Loucy (cell line): ENCODE measurements at regions not wholly inside any gene's neighbourhood (a gene's known extent, or its start where the extent isn't known, plus 50 kb on each side); places are given as distances from the start of the nearest gene placed in this dataset.

Experiments used
- H2AFZ ChIP-seq: fragments of 200-600 bp; sonication (generic); 2 replicates; pipeline ENCODE4 v1.6.0; 2016; ENCODE audit warnings: antibody characterized with exemption, mild to moderate bottlenecking, low read length, moderate library complexity
- H3F3A ChIP-seq: fragments of 200-600 bp; 2 replicates; pipeline ENCODE4 v1.6.0; 2016; ENCODE audit warnings: antibody characterized with exemption, low read depth, mild to moderate bottlenecking
- H3K27me3 ChIP-seq: fragments of 200-600 bp; sonication (generic); 2 replicates; pipeline ENCODE4 v1.6.1; 2014; ENCODE audit warnings: low read length, mild to moderate bottlenecking; ENCODE audit not compliant: insufficient read depth, poor library complexity, severe bottlenecking
- H3K36me3 ChIP-seq: fragments of 200-600 bp; sonication (generic); 2 replicates; pipeline ENCODE4 v1.6.1; 2016; ENCODE audit warnings: low read length; ENCODE audit not compliant: insufficient read depth
- H3K4me1 ChIP-seq: fragments of 200-600 bp; sonication (generic); 2 replicates; pipeline ENCODE4 v1.5.1; 2014; ENCODE audit warnings: low read length, mild to moderate bottlenecking; ENCODE audit not compliant: insufficient read depth, poor library complexity, severe bottlenecking
- H3K4me2 ChIP-seq: fragments of 200-600 bp; sonication (generic); 2 replicates; pipeline ENCODE4 v1.6.0; 2014; ENCODE audit warnings: antibody characterized with exemption, low read length, low read depth, mild to moderate bottlenecking; ENCODE audit not compliant: poor library complexity, severe bottlenecking
- H3K4me3 ChIP-seq: fragments of 200-600 bp; sonication (generic); 2 replicates; pipeline ENCODE4 v1.5.1; 2014; ENCODE audit warnings: low read length, mild to moderate bottlenecking, mixed read lengths; ENCODE audit not compliant: poor library complexity, severe bottlenecking
- H3K79me2 ChIP-seq: fragments of 200-600 bp; sonication (generic); 2 replicates; pipeline ENCODE4 v1.6.1; 2014; ENCODE audit warnings: low read length; ENCODE audit not compliant: insufficient read depth
- H3K9ac ChIP-seq: fragments of 200-600 bp; sonication (generic); 2 replicates; pipeline ENCODE4 v1.6.0; 2014; ENCODE audit warnings: mild to moderate bottlenecking, low read depth, low read length, moderate library complexity; ENCODE audit not compliant: poor library complexity, severe bottlenecking
- H3K9me2 ChIP-seq: fragments of 200-600 bp; sonication (generic); replicated peaks from 2 replicates; pipeline ENCODE4 v1.6.1; 2016; ENCODE audit warnings: low read depth, low read length, mixed read lengths
- H3K9me3 ChIP-seq: fragments of 200-600 bp; sonication (generic); 2 replicates; pipeline ENCODE4 v1.6.1; 2014; ENCODE audit warnings: mild to moderate bottlenecking, antibody characterized with exemption, low read length, low read depth; ENCODE audit not compliant: insufficient read depth
- H4K20me1 ChIP-seq: fragments of 200-600 bp; sonication (generic); 2 replicates; pipeline ENCODE4 v1.6.0; 2014; ENCODE audit warnings: antibody characterized with exemption, low read length, mild to moderate bottlenecking; ENCODE audit not compliant: insufficient read depth, poor library complexity, severe bottlenecking
- EZH2phosphoT487 ChIP-seq: fragments of 200-600 bp; IDR thresholded peaks from 2 replicates; pipeline ENCODE4 v1.6.1; 2018; ENCODE audit warnings: antibody characterized with exemption, mild to moderate bottlenecking, moderate library complexity, borderline replicate concordance
- TF ChIP-seq, protein P1 (sequence below): fragments of 200-600 bp; sonication (generic); conservative IDR thresholded peaks from 2 replicates; pipeline ENCODE4 v1.5.1; 2014; ENCODE audit warnings: mild to moderate bottlenecking, antibody characterized with exemption, low read length

DNA sequence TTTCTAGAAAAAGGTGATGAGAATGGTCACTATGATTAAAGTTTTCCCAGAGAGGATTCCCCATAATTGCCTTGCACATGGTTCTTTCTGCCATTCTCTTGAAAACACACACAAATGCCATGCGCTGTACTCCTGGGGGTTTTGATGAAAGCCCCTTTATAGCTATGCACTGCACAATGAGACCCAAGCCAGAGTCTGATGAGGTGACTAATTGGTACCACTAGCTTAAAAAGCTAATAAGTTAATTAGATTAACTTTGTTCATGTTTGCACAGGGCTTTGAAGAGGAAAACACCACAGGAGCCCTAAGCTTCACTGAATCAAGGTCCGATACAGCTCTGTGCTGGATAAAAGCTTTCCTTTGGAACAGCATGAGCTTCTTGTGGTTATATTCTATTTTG lies 132.2 kb downstream of the NKX6-1 start:
- Histone ChIP-seq H3K36me3 (no peaks in the 10 kb centered on the region), H3K27me3 (no peaks in the 10 kb centered on the region), H3F3A (no peaks in the 10 kb centered on the region), H2AFZ (no peak overlapping the region), H3K9me2 (no peaks in the 10 kb centered on the region), H3K4me1 (no peaks in the 10 kb centered on the region), H3K9ac (no peak overlapping the region), H3K4me3 (no peak overlapping the region), H3K79me2 (no peaks in the 10 kb centered on the region), H4K20me1 (no peaks in the 10 kb centered on the region), H3K9me3 (no peaks in the 10 kb centered on the region), H3K4me2 (no peak overlapping the region)
- no peak for TF ChIP-seq EZH2phosphoT487
- TF ChIP-seq, protein P1, sequence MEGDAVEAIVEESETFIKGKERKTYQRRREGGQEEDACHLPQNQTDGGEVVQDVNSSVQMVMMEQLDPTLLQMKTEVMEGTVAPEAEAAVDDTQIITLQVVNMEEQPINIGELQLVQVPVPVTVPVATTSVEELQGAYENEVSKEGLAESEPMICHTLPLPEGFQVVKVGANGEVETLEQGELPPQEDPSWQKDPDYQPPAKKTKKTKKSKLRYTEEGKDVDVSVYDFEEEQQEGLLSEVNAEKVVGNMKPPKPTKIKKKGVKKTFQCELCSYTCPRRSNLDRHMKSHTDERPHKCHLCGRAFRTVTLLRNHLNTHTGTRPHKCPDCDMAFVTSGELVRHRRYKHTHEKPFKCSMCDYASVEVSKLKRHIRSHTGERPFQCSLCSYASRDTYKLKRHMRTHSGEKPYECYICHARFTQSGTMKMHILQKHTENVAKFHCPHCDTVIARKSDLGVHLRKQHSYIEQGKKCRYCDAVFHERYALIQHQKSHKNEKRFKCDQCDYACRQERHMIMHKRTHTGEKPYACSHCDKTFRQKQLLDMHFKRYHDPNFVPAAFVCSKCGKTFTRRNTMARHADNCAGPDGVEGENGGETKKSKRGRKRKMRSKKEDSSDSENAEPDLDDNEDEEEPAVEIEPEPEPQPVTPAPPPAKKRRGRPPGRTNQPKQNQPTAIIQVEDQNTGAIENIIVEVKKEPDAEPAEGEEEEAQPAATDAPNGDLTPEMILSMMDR, result no peak

DNA sequence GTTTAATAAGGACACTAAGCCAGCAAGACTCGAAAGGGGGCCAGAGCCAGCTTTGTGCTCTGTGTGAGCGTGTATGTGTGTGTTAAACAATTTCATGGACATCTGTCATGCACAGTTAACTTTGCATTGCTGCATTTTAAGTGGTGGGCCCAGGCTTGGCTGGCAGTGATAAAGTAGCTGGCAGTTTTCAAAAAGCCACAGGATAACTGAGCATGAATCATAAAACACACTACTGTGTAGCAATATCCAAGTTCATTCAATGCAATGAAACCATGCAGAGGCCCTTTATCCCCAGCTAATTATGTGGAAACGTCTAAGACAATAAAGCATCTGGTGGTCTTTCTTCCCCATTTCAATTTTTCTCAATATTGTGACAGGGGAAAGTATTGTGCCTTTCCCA lies 132.9 kb downstream of the NKX6-1 start:
- Histone ChIP-seq H4K20me1 (no peaks in the 10 kb centered on the region), H3K4me1 (no peaks in the 10 kb centered on the region), H3K4me2 (no peak overlapping the region), H3K9me2 (no peaks in the 10 kb centered on the region), H3K79me2 (no peaks in the 10 kb centered on the region), H3K9me3 (no peaks in the 10 kb centered on the region), H3K27me3 (no peaks in the 10 kb centered on the region), H3K9ac (no peak overlapping the region), H2AFZ (no peak overlapping the region), H3F3A (no peaks in the 10 kb centered on the region), H3K4me3 (no peak overlapping the region), H3K36me3 (no peaks in the 10 kb centered on the region)
- TF ChIP-seq, protein P1, result no peak
- no peak for TF ChIP-seq EZH2phosphoT487

DNA sequence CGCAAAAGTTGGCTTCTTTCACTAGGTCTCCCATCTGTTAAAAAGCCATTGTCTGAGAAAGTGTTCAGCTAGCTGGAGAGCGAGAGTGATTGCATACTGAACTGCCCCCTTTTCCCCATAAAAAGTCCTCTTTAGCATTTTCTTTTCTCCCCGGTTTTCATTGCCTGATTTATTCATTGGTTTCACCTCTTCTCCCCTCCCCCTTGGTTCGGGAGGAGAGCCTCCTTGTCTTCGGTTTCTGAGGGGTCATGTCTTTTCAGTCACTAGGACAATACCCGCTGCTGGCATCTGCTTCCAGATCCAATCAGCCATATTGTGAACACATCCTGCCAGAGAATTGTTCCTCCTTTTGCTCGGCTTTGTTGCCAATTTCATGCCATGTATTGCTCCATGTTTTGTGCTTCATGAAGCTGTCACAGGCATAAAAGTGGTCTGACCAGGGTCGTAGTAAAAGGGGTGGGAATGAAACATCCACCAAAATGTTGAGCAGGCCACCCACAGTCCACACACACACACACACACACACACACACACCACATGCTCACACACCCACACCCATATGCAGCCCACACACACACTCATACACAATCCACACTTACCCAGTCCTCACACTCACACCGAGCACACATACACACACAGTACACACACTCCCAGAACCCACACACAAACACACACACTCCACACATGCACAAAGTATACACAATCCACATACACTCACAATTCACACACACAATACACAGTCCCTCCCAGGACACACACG lies 136.0 kb downstream of the NKX6-1 start:
- H3K79me2 ChIP-seq, result no peaks in the 10 kb centered on the region
- TF ChIP-seq, protein P1, result no peak
- no peak for TF ChIP-seq EZH2phosphoT487
- no peak overlapping the region for H3K4me2 ChIP-seq
- H3K9me3 ChIP-seq, result no peaks in the 10 kb centered on the region
- no peaks in the 10 kb centered on the region for H3F3A ChIP-seq
- no peak overlapping the region for H3K4me3 ChIP-seq
- H4K20me1 ChIP-seq, result no peaks in the 10 kb centered on the region
- no peaks in the 10 kb centered on the region for H3K36me3 ChIP-seq
- H3K27me3 ChIP-seq, result no peaks in the 10 kb centered on the region
- H2AFZ ChIP-seq, result no peak overlapping the region
- no peaks in the 10 kb centered on the region for H3K9me2 ChIP-seq
- H3K9ac ChIP-seq, result no peak overlapping the region
- no peaks in the 10 kb centered on the region for H3K4me1 ChIP-seq
